GM12892 (cell line): ENCODE measurements at regions not wholly inside any gene's neighbourhood (a gene's known extent, or its start where the extent isn't known, plus 50 kb on each side); places are given as distances from the start of the nearest gene placed in this dataset.

Experiments
- POLR2A ChIP-seq: IDR thresholded peaks from 2 replicates; pipeline ENCODE4 v1.6.1; 2011; ENCODE audit warnings: low read depth, low read length, control low read depth
- POLR2AphosphoS5 ChIP-seq: IDR thresholded peaks from 2 replicates; pipeline ENCODE4 v1.6.1; 2011; ENCODE audit warnings: low read depth, low read length, control low read depth

DNA sequence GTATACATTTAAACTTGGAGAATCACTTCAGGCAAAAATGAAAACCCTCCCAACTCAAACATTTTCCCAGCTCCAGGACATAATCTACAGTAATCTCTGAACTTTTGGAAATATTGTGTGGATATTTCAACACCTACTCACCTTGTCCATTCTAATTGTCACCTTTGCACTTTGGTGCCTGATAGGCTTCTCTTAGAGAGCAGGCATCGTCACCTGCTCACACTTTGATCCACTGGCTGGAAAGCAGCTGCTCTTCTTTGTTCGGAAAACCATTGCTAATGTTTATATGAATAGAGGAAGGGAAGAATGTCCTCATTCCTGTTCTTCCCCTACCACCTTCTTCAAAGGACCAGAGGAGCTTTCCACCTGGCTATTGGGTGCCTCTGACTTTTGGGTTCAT lies 411.2 kb downstream of the FGF9 start:
- TF ChIP-seq POLR2A (no peak), POLR2AphosphoS5 (no peak)
